ENCODE measurements at regions not wholly inside any gene's neighbourhood (a gene's known extent, or its start where the extent isn't known, plus 50 kb on each side); places are given as distances from the start of the nearest gene placed in this dataset.

DNA sequence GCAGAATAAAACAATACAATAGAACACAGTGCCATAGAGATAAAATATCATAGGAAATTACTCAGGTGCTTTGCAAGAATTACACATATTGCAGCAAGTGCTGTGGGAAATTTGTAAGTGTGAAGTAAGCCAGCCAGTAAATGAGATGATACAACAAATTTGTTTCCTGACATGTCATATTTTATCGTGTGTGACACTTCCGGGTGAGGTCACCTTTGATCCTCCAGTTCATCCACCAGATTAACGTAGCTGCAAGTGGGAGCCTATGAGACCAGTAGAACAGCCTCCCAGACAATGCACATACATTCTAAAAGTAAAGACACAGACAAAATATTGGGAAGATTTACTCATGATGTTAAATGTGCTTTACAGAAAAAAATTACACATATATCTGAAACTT, 72.2 kb downstream of the PRDM9 start:
- no peak for DNase-seq

DNA sequence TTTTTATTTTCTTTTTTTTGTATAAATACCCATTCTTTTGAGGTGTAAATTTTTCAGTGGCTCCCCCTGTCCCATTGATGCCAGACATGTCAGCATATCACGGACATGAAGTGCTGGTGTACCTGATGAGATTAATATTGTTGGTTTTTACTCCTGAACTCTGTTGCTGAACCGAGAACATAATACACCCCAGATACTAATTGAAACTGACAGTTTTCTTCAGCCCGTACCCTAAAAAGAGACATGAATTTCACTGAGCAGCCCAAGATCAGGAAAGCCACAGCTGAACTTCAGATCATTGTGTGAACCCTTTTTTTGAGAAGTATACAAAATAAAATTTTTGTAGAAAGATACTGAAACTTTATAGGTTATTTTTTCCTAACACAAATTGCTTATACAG, 75.7 kb downstream of the PRDM9 start:
- DNase-seq = no peak

DNA sequence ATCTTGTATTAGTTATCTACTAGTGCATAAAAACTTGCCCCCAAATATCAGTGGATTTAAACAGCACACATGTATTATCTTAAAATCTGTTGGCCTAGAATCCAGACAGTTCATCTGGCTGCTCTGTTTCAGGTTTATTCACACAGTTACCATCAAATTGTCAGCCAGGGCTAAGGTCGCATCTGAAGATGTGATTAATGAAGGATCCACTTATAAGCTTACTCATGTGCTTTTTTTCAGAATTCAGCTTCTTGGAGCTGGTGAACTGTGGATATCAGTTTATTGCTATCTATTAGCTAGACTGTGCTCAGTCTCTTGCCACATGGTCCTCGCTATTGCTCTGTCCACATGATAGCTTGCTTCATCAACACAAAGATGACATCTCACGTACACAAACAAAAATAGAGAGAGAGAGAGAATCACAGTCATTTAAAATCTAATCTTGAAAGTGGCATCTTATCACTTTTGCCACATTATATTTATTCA, 81.5 kb downstream of the PRDM9 start:
- no peak for DNase-seq

DNA sequence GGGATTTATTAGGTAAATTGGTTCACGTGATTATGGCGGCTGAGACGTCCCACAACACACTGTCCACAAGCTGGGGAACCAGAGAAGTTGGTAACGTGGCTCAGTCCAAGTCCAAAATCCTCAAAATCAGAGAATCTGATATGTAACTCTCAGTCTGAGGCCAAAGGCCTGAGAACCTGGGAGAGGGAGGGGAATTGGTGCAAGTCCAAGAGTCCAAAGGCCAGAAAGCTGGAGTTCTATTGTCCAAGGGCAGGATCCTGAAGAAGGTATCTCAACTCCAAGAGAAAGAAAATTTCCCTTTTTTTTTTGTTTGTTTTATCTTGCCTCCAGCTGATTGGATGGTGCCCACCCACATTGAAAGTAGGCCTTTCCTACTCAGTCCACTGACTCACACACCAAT, 83.8 kb downstream of the PRDM9 start:
- DNase-seq = no peak

DNA sequence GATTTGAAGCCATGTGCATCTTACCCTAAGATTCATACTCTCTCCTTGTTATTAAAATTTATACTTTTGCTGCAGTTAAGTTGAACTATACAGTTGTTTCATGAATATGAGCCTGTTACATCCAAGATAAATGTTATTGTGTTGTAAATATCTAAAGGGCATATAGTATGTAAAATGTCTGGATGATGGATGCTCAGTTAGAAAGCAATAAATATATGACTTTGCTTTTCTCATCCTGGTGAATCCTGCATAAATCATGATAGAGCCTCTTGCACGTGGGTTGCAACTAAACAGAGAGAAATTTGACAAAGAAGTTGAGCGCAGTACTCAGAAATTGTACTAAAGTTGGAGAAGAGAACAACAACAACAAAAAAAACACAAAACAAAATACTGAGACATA, 99.5 kb downstream of the PRDM9 start:
- no peak for DNase-seq

DNA sequence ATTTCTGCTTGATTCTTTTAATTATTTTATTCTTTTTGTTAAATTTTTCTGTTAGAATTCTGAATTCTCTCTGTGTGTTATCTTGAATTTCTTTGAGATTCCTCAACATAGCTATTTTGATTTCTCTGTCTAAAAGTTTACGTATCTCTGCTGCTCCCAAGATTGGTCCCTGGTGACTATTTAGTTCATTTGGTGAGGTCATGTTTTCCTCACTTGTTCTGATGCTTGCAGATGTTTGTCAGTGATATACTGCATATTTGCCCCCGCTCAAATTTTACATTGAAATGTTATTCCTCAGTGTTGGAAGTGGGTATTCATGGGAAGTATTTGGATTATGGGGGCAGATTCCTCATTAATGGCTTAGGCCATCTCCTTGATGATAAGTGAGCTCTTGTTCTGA, 105.3 kb downstream of the PRDM9 start:
- no peak for DNase-seq

DNA sequence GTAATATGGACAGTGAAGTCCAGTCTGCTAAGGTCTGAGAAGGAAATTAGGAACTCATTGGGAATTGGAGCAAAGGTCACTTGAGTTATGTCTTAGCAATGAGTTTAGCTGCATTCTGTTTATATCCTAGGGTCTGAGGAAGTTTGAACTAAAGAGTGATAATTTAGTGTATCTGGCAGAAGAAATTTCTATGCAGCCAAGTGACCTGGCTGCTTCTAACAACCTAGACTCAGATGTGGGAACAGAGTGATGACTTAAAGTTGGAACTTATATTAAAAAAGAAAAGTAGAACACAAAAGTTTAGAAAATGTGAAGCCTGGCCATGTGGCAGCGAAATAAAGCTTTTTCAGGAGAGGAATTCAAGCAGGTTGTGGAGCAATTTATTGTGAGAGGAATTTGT, 106.2 kb downstream of the PRDM9 start:
- no peak for DNase-seq

DNA sequence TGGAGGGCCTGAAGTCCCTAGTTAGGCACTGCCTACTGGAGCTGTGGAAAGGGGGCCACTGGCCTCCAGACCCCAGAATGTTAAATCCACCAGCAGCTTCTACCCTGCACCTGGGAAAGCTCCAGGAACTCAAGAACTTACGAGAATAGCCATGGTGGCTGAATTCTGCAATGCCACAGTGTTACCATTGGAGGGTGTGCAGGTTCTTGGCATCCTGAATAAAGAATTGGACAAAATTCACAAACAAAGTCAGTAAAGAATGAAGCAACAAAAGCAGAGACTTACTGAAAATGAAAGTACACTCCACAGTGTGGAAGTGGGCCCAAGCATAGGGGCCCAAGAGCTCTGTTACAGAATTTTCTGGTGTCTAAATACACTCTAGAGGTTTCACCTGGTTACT, 107.0 kb downstream of the PRDM9 start:
- no peak for DNase-seq

DNA sequence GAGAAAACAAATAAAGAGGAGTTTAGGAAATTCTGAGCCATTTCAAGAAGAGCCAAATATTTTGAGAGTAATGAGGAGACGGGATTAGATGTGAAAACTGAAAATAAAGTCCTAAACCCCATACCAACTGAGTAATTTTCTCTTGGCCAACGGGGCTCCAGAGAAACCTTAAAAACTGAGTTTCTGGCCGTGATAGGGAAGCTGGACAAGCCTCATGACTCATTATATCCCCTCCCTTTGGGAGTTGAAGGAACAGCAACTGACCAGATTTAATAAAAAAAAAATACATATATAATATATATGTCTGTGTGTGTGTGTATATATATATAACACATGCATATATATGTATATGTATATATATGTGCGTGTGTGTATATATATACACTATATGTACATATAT, 119.6 kb downstream of the PRDM9 start:
- DNase-seq = no peak

DNA sequence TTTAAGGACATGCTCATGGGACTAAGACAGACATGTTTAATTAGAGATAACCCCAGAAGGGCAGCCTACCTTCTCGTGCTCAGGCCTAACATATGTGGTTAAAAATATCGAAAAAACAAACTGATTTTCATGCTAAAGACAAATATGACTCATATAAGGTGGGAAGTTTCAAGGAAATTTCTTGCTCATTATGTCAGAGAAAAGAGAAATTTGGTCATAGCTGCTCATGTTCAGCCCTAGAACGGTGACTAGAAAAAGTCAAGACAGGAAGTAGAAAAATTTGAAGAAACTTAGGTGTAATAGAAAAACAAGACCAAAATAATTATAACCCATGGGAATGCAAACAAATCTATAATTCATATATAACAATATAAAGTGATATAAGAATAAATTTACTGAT, 120.6 kb downstream of the PRDM9 start:
- DNase-seq = no peak

DNA sequence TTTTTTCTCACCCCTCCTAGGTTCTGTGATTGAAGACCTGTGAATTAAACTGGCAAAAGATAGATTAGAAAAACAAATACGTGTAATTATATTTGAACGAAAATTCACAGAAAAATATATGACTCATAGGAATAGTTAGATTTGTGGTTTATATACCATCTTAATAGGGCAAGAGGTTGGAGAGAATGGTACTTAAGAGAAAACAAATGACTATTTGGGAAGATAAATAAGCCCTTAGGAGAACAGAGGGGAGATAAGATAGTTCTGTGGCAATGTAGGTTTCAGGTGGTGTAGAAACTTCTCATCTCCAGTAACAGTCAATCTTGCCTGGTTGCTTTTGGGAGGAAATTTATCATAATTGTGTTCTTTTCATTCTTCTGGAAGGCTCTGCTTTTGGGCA, 122.0 kb downstream of the PRDM9 start:
- no peak for DNase-seq

DNA sequence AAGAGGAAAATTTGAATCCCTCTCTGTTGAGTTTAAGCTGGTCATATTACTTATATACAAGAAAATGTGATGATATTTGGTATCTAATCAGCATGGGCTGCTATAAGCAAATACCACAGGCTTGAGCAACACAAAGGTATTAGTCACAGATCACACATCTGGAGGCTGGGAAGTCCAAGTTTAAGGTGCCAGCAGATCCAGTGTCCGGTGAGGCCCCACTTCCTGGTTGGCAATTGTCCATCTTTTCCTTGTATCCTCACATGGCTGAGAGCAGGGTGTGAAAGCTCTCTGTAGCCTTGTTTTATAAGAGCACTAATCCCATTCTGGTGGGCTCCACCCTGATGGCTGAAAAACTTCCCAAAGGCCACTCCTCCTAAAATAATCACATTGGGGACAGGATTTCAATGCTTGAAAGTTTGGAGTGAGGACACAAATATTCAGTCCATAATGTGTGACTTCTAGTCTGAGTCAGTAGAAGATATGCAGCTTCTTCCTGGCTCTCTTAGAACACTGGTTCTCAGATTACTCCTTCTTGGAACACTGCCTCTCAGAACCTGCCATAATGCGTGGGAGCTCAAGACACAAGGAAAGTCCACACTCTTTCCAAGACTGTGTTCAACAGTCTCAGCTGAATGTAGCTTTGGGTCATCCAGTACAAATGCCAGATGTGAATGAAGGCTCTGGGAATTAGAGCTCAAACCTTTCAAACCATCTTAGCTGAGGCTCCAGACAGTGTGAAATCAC, 124.1 kb downstream of the PRDM9 start:
- no peak for DNase-seq

DNA sequence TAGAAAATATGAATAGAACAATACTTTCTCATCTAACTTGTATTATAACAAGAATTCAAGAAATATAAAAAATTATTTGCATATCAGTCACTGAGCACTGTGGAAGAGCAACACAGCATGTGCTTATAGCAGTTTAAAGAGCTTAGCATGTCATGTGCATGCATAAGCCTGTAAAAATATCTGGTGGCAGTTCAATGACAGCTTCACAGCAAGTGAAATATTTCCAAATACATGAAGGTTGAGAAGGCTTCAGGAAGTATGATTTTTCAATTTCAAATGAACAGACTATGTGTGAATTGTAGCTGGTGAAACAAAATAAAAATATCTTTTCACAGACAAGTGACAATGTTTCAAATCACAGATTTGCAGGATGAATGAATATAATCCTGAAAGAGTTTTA, 128.5 kb downstream of the PRDM9 start:
- no peak for DNase-seq

DNA sequence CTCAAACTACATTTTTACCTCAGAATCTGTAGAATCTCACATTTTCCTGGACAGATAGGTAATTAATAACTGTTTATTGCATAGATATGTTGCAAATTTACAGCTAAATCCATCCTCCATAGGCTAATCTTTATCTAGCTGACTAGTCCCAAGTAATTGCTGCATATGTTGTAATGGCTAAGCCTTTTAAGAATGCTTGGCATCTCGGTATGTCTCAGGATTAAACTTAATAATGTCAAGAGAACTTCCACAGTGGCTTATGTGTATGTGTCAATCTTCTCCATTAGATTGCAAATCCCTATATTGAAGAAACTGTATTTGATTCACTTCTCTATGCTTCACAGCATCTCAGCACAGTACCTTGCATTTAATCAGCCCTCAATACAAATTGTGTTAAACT, 131.9 kb downstream of the PRDM9 start:
- no peak for DNase-seq

DNA sequence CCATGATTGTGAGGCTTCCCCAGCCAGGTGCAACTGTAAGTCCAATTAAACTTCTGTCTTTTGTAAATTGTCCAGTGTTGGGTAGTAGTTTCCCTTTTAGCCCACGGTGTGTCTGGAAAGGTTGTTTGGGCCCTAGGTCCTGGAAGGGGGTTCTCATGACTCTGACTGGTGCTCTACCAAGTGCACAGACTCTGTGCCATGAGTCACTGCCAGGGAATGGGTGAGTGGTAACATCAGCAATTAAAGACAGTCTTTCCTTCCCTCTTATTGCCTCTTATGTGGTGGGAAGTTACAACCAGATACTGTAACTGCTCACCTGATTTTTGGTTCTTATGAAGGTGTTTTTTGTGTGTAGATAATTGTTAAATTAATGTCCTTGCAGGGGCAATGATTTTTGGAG, 141.2 kb downstream of the PRDM9 start:
- no peak for DNase-seq

DNA sequence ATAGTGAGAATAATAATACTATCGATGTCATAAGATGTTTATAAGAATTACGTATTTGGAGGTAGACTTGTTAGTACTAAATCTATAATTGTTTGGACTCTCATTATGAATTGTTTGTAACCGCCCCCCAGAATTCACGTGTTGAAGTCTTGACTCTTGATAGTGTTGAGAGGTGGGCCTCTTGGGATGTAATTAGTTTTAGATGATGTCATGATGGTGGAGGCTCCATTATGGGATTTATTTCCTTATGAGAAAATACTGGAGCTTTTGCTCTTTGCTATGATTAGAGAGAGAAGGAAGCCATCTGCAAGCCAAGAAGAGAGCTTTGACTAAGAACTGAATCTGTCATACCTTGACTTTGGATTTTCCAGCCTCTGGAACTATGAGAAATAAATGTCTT, 142.2 kb downstream of the PRDM9 start:
- DNase-seq = no peak

DNA sequence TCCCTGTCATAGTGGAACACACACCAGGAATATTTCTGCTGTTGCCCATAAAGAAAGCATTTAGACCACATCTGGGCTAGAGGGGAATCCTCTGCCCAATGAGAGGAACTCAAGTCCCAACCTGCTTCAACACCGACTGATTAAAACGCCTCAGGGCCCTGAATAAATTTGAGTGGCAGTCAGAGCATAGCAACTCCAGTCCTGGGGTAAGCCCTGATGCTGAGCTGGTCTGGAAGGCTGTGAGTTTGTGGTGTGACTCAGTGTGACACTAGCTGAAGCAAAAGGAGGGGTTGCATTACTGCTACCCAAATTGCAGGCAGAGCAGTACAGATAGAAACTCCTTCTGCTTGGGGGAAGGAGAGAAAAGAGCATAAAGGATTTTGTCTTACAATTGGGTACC, 148.3 kb downstream of the PRDM9 start:
- DNase-seq = no peak

DNA sequence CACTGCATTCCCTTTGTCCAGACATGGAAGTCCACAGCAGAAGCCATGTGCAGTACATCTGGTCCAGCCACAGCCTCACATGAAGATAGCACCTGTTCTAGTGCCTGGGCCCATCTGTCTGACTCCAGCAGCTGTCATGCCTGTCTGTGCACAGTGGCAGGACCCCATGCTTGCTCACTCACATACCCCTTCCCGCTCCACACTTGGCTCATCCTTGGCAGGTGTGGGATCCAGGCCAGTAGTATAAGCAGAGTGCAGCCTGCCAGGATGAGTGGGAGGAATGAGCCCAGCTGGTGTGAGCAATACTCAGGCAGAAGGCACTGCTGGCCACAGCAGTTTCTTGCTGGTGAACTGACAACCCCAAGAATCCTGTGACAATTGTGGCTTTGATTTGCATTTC, 168.0 kb downstream of the PRDM9 start:
- DNase-seq = no peak

DNA sequence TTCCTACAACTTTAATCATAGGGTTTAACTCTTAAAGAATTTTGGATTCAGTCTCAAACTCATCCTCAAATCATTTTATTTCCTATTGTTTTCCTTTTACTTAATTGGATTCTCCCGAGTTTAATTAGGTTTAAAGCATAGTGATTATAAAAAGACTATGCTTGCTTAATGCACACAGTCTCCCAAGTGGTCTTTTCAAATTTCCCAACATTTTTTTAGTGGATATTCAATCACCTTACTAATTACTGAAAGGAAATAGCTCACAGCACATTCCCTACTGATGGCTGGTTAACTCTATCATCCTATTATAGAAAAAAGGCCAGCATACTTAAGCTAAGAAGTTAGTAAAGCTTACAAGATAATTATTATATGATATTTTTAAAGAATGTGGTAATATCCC, 170.6 kb downstream of the PRDM9 start:
- DNase-seq = no peak

DNA sequence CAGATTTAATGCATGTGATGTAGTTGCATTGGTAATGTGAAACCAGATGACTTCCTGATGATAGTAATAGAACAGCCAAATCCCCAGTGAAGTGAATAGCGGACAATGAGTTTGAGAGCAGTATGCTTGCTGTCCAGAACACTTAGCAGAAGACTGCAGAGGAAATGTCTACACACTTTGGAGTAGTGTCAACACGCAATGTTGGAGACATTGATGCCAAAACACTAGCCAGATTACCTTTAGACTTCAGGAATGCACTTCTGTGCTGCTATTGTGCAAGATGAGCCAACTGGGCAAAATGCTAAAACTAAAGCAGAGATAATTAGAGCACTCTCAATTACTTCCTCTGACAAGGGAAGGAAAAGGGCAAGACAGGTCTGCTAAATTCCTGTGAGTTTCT, 176.7 kb downstream of the PRDM9 start:
- DNase-seq = no peak

DNA sequence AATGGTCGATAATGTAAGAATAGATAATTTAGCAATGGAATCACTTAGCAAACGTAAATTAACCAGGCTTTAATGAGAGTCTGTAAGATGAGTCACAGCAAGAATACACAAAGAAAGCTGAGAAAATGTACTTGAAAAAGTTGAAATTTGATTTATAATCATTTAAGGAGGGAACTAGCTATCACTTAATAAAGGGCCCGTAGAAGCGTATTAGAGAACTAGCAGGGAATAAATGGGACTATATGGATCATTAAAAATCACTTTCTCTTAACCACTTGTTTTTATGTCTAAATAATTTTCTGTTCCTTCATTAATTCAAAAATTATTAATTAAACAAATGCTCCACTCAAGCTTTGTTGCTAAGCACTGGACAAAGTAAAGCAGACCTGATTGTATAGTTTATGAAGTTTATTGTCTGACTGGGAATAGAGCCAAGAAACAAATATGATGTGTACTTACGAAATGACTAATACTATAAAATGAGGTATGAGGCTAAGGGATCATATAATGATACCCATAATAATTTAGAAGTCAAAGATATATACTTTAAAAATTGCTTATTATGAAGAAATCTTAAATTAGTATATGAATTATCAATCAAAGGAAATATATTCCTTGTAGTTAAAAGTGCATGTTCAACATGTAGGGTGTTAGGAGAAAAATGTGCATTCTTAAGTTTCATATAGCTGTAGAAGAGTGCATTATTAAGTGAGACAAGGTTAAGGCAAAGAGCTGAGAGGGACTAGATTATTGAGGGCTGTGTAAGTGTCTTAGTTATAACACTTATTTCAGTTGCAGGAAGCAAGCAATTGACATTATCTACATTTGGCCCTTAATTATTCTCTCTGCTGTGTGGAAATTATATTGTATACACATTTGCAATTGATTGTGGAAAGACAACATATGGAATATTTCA, 196.8 kb downstream of the PRDM9 start:
- peak; percentile 9 for DNase-seq

DNA sequence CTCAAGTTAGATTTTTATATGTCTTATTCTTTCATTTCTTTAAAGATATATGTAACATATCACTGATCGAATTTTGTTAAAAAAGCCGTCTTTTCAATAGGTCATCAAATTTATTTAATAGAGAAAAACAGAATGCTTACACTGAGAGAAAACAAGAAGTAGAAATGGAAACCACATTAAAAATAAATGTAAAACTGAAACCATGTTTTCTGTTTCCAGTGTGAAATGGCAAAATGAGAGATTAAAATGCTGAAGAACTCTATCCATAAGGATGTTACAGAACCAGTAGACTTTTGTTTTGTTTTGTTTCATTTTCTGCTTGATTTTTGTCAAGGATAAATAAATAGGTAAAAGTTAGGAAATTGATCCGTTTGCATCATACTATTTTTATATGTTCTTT, 210.1 kb downstream of the PRDM9 start:
- DNase-seq = no peak

DNA sequence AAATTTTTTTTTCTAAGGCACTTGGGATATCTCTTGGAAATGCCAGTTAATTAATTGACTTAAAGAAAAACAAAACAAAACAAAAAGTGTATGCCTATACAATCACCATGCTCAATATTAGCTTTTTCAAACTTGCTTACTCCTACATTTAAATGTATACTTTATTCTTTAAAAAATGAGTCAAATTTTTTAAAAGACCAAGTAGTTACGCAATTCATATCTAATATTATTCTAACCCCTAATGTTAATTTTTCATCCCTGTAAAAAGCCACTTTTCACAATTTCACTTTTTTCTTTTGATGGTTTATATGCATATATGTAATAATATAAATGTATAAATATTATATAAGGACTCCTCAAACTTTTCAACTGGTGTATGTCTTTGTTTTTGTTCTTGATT, 211.2 kb downstream of the PRDM9 start:
- DNase-seq = no peak

DNA sequence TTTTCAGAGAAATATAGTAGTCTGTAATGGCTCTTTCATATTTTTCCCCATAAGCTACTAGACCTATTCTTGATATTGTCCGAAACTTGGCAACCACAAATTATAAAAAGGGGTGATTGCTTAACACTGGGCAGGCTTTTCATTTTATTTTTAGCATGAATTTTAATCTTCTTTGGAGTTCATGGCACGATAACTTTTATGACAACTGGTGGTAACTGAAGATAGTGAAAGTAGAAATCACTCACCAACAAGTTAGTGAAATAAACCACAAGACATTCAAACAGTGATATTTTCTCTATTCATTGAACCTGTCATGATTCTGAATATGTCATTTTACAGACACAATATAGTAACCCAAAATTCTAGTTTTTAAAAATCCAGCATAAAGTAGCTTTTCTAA, 213.9 kb downstream of the PRDM9 start:
- DNase-seq = no peak

All from NCI-H345 (cell line).